Activated CD4-positive, alpha-beta T cell treated with anti-CD3 and anti-CD28 coated beads for 4 hours (primary cell): ENCODE measurements at regions not wholly inside any gene's neighbourhood (a gene's known extent, or its start where the extent isn't known, plus 50 kb on each side); places are given as distances from the start of the nearest gene placed in this dataset.
"Not testable (repeated sequence)": the region's sequence is repeated elsewhere in the genome, so short reads cannot be mapped to it uniquely, and the experiment has no call there.

Experiments
- DNase-seq, 2 donors: peaks; one replicate each; pipeline ENCODE4 v3.0.0-alpha.2; 2020

- no peak for DNase-seq
These were observed 165.6 kb downstream of the ALDH8A1 start for GRCh38 chr6:134784336-134784735.

- DNase-seq = no peak
These were observed 171.5 kb downstream of the ALDH8A1 start for GRCh38 chr6:134778431-134778830.

GRCh38 chr6:134774201-134774638 is 175.7 kb downstream of the ALDH8A1 start:
- DNase-seq = no peak

- DNase-seq = no peak
These were observed 177.1 kb downstream of the ALDH8A1 start for GRCh38 chr6:134772671-134773360.

GRCh38 chr6:134768931-134769330 is 181.0 kb downstream of the ALDH8A1 start:
- DNase-seq = no peak

- DNase-seq = no peak
These were observed 183.4 kb downstream of the ALDH8A1 start for GRCh38 chr6:134766497-134766896.

- DNase-seq = no peak
These were observed 185.2 kb downstream of the ALDH8A1 start for GRCh38 chr6:134764741-134765140.

GRCh38 chr6:134763575-134763974 is 186.3 kb downstream of the ALDH8A1 start:
- not testable (repeated sequence) for DNase-seq

- DNase-seq = no peak
These were observed 191.3 kb downstream of the ALDH8A1 start for GRCh38 chr6:134758621-134759020.

- no peak for DNase-seq
These were observed 192.0 kb downstream of the ALDH8A1 start for GRCh38 chr6:134757911-134758361.

GRCh38 chr6:134756374-134757025 is 193.4 kb downstream of the ALDH8A1 start:
- no peak for DNase-seq

- DNase-seq = no peak
These were observed 195.7 kb downstream of the ALDH8A1 start for GRCh38 chr6:134754013-134754690.

GRCh38 chr6:134753001-134753400 is 196.9 kb downstream of the ALDH8A1 start:
- no peak for DNase-seq

- DNase-seq = no peak
These were observed 197.5 kb downstream of the ALDH8A1 start for GRCh38 chr6:134752445-134752844.

- no peak for DNase-seq
These were observed 199.2 kb downstream of the ALDH8A1 start for GRCh38 chr6:134750669-134751068.

- DNase-seq = no peak
These were observed 201.4 kb downstream of the ALDH8A1 start for GRCh38 chr6:134748484-134748883.

- DNase-seq = not testable (repeated sequence)
These were observed 202.7 kb downstream of the ALDH8A1 start for GRCh38 chr6:134747197-134747596.

- DNase-seq = no peak
These were observed 203.8 kb downstream of the ALDH8A1 start for GRCh38 chr6:134746140-134746539.

GRCh38 chr6:134745192-134745591 is 204.7 kb downstream of the ALDH8A1 start:
- not testable (repeated sequence) for DNase-seq

- DNase-seq = no peak
These were observed 205.6 kb downstream of the ALDH8A1 start for GRCh38 chr6:134744301-134744700.

GRCh38 chr6:134741200-134741536 is 208.7 kb downstream of the ALDH8A1 start:
- no peak for DNase-seq

- DNase-seq = no peak
These were observed 209.3 kb downstream of the ALDH8A1 start for GRCh38 chr6:134740473-134741199.

GRCh38 chr6:134740027-134740373 is 209.9 kb downstream of the ALDH8A1 start:
- no peak for DNase-seq
